NCI-H1417 treated with DMSO at 0.1 percent for 48 hours (cell line): ENCODE measurements at regions not wholly inside any gene's neighbourhood (a gene's known extent, or its start where the extent isn't known, plus 50 kb on each side); places are given as distances from the start of the nearest gene placed in this dataset.
"Not testable (repeated sequence)": the region's sequence is repeated elsewhere in the genome, so short reads cannot be mapped to it uniquely, and the experiment has no call there.

ENCODE experiments used
- DNase-seq: peaks from one replicate; lab custom pipeline; 2025; lab: John Stamatoyannopoulos, UW

GRCh38 chr5:97544678-97545077 lies 361.6 kb upstream of the RIOK2 start:
- no peak for DNase-seq

GRCh38 chr5:97545446-97545845 lies 362.4 kb upstream of the RIOK2 start:
- DNase-seq, result no peak

DNA sequence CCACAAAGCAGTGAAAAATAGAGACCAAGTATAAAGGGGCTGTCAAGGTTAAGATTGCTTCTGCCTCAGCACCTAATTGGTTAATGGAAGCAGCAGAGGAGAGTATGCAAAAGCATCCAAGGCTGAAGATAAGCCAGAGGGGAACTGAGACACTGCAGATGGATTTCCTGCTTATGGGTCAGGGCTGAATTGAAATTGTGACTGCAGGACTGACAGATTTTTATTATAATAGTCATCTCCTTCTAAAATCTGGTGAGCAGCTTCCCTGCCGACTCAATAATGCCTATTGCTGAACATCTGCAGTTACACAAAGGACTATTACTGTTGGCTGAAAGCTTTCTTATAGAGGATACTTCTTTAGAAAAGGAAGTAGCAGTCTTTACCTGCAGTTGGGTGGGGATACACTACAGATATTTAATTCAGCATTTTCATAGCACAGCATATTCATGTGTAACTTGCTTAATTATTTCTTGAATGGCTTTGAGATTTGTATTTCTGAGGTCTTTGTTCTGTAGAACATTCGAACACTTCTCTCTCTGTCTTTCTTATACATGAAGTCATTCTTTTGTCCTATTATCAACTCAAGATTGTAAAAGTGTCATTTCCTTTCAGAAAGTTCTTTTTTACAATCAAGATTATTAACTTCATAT lies 363.0 kb upstream of the RIOK2 start:
- no peak for DNase-seq

DNA sequence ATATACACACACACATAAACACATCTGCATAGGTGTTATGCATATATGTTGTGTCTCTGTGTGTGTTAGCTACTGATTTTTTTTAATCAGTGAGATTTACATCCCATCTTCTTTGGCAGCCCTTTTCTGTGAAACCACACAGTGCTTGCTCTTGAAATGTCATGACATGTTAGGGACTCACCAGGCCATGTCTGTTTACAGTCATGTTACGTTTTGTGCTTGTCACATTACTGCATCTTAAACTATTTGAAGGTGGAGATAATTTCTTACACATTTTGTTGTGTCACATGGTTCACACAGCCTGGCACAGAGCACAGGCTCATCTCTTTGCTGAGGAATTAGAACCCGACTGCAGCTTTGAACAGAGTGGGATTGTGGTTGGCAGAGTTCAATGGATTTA lies 364.4 kb upstream of the RIOK2 start:
- DNase-seq, result no peak

DNA sequence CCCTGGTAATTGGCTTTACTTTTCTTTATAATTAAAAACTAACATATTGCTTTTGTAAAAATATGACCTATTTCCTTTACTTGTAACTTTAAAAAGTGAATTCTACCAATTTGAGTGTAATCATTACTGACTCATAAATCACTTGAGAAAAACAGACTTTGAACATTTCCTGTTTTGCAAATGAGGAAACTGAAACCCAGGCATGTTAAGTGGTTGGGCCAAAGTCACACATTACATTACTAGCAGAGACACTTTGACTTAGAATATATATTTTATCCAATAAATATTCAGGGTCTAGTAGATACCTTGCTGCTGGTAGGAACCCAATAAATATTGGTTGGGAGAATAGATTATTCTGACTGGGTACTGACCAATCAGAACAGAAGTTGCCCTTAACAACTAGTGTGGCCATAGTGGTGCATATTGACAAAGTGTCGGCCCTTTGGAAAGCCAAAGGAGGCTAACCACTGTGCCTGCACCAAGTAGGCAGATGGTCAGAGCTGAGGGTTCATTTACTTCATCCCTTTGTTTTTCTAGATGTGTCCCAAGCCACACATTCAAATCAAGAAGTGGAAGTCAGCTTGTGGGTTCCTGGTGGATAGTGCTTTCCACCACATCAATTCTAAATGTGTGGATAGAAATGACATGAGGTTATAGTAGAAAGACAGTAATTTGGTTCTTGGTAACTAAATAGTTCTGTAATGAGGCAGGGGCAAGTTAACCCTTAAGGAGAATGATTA lies 365.1 kb upstream of the RIOK2 start:
- no peak for DNase-seq

GRCh38 chr5:97548739-97549080 lies 365.7 kb upstream of the RIOK2 start:
- DNase-seq, result no peak

DNA sequence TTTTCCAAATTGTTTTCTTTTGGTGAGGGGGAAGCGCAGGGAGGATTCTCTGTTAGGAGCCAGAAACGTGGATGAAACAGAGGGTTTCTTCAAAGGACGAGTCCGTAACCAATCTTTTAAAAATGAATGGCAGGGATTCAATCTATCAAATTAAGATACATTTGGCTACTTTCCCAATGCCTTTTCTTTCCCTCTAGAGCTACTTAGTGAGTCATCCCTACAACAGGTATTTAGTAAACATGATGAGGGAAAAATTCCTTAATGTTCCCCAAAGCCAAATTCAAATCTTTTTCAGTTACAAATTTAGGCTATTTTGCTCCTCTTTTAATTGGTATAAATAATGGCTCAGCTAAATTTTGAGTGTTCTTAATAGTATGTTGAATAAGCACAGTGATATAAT lies 366.4 kb upstream of the RIOK2 start:
- no peak for DNase-seq

- no peak for DNase-seq
Measured at GRCh38 chr5:97550164-97550563, 367.1 kb upstream of the RIOK2 start.

DNA sequence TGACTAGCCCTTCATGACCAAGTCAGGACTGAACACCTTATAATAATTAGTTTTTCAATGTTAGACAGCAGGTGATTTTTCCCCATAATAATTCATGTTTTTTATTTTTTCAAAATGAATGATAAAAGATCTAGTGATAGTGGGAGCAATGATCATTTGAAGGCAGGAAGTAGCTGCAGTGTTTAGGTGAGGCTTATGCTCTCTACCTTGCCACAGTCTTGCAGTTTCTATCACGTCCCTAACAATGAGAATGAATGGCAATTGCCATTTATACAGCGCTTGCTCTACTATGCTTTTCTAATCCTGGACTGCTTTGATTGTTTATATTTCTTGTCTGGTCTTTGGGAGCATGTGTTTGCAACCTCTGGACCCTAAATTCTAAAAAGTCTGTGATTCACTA lies 367.8 kb upstream of the RIOK2 start:
- no peak for DNase-seq

DNA sequence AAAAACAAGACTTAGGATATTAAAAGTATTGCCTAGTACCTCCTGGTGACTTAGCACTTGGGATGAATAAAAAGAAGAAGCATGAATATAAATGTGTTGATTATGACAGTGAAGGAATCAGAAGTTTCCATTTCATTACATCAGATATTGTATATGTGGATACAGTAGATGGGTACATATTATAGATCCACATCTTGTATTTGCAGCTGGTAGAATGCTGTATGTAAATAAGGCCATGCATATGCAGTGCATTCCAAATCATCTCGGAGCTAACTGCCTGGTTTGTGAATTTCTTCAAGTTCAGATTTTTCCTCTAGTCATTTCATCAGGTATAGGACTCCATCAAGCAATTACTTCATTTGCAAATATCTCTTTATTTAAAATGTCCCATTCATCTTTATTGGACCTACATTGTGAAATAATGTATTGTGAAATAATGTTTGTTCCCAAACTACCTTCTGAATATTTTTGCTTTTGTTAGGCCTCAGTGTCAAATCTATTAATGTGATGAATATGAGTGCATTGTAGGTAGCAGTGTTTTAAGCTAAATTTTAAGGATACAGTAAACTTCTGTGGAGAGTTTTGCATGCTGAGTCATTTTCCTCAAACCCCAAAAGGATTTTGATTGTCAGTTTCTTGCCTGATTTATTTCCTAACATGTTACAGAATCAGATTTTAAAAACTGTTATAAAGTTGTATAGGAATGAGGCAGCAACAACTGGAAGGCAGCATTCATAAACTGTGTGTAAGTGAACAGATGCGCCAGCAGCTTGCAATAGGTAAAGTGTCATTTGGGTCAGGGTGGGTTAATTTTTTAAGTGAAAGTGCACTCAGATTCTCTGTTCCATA lies 370.8 kb upstream of the RIOK2 start:
- no peak for DNase-seq

GRCh38 chr5:97554977-97555643 lies 372.1 kb upstream of the RIOK2 start:
- DNase-seq, result no peak

GRCh38 chr5:97555644-97555981 lies 372.6 kb upstream of the RIOK2 start:
- DNase-seq, result no peak

DNA sequence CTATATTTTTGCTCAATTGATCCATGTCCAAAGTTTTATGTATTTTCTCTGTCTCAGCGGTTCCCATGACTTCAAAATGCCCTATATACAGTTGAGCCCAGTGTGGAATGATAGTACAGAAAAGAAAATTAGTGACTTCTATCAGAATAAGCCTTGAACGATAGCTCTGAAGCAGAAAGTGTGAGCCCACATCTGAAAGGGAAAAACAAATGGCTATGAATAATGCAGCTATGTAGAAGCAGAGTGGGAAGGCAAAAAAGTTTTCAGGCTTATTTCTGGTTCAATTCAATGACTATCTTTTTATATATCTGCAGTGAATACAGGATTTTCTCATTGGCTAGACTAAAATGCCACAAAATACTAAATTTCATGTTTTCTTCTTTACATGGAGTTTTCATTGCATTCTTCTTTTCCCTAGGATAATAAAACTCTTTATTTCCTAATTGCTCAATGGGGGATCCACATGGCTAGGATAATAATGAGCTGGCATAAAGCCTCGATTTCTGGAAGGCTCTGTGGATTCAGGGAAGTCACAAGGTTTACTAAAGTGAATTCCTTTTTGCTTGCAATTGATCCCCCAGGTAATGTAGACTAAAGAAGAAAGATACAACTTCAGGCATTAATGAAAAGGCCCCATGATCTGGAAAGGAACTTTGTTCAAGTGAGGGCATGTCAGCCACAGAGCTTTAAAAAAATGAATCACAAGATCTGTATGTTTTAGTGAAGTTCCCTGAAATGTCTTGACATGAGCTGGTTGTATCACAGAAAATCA lies 377.0 kb upstream of the RIOK2 start:
- DNase-seq, result no peak

- DNase-seq, result no peak
Measured at GRCh38 chr5:97560599-97560993, 377.5 kb upstream of the RIOK2 start.

DNA sequence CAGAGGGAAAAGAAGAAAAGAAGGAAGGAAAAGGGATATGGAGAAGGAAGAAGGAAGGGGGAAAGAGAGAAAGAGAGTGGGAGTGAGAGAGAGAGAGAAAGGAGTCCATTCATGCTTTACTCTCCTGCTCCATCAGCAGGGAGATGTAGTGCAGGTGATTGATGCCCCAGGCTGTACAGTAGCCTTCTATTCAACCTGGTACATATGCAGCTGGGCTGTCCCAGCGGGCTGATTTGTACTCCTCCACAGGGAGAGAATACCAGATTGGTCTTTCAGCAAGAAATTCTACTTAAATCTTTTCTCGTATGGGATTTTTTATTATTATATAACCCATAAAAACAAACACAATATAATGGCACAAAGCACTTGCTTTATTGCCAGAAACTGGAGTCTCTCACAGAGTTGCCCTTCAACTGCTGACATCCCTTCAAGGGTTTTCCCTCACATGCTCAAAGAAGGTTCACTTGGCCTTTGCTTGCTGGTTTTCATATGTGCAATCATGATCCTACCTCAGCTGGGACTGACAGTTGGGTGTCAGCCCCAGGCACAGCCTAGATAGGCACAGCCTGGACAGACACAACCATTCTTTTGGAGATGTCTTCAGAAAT lies 380.1 kb upstream of the RIOK2 start:
- no peak for DNase-seq

GRCh38 chr5:97568382-97568781 lies 385.3 kb upstream of the RIOK2 start:
- DNase-seq, result no peak

- DNase-seq, result no peak
Measured at GRCh38 chr5:97570242-97570641, 387.2 kb upstream of the RIOK2 start.

DNA sequence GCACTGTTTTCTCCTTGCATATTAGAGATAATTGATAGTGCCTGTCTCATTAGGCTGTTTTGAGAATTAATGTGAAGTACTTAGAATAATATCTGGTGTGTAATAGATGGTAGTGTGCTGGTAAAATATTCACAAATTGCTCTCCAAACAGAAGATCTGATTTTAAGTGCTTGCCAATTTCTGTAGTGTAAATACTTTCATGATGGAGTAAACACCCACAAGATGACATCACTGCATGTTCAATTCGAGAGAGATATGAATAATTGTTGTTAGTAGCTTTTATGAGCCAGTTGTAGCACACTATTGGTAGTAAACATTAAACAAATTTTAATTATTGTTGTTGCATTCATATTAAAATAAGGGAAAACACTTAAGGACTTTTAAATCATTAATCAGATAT lies 392.3 kb upstream of the RIOK2 start:
- DNase-seq, result peak; percentile 22

DNA sequence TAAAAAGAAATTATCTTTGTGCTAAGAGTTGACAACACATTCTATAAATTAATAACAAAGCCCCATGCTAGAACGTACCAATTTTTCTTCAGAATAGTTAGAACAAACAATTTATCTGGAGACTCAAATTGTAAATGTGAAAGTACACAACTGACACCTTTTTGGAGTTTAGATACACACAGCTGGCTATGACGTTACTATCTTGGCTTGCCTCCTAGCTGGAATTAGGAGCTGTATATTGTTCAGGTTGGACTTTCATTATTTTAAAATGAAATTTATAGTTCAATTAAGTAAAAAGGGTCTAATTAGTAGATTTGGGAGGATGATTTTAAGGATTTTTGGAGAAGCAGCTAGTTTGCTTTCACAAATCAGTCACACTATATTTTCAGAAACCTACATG lies 393.9 kb upstream of the RIOK2 start:
- no peak for DNase-seq

DNA sequence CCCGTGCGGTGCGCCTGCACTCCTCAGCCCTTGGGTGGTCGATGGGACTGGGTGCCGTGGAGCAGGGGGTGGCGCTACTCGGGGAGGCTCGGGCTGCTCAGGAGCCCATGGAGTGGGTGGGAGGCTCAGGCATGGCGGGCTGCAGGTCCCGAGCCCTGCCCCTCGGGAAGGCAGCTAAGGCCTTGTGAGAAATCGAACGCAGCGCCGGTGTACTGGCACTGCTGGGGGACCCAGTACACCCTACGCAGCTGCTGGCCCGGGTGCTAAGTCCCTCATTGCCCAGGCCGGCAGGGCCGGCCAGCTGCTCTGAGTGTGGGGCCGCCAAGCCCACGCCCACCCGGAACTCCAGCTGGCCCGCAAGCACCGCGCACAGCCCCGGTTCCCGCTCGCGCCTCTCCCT lies 396.9 kb upstream of the RIOK2 start:
- not testable (repeated sequence) for DNase-seq

DNA sequence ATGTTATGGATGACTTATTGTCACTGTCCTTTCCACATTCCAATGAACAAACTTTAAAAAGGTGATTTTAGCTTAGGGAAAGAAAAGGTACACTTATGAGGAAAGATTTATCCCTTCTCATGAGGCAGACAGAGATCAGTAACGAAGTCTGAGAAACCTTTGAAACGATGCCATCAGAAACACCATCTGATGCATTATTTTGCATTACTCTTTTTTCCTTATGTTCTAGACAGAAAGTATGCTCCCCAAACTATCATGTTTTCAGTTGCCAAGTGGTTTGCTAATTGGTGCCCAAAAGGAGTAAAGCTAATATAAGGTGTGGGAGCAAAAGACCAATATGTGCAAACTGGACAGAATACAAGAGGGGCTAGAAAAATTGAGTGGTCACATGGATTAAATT lies 397.7 kb upstream of the RIOK2 start:
- DNase-seq, result no peak

- no peak for DNase-seq
Measured at GRCh38 chr5:97591781-97592180, 408.7 kb upstream of the RIOK2 start.
